UCSD-AML1 (cell line): ENCODE measurements at regions not wholly inside any gene's neighbourhood (a gene's known extent, or its start where the extent isn't known, plus 50 kb on each side); places are given as distances from the start of the nearest gene placed in this dataset.

Source experiments
- DNase-seq: peaks from one replicate; lab custom pipeline; 2025; ENCODE audit not compliant: unreplicated experiment; lab: John Stamatoyannopoulos, UW

- no peak for DNase-seq
Measured at GRCh38 chr6:88251301-88251700, 85.2 kb upstream of the CNR1 start.

DNA sequence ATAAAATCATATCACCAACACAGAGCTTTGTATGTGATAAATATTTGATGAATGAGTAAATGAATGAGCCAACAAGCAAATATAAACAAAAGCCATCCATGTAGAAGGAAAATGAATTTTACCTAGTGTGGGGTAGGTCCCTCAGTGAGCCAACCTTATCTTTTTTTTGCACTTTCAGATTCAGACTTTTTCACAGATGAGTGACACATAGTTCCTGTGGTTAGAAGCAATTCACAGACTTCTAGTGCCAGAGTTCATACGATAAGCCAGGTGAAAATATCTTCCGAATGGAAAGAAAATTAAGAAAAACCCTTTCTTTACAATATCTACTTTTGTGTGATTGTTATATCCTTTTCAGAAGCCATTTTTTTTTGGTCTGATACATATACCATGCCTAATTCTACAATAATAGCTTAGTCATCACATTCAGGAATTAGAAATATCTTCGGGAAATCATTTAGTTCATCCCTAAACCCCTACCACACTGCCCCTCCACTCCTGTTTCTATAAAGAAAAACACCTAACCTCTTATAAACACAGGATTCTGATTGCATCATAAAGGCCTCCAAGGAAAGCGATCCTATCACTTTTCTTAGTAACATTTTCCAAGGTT is 82.7 kb upstream of the CNR1 start:
- DNase-seq: no peak

- DNase-seq: no peak
Measured at GRCh38 chr6:88246654-88247053, 80.5 kb upstream of the CNR1 start.

DNA sequence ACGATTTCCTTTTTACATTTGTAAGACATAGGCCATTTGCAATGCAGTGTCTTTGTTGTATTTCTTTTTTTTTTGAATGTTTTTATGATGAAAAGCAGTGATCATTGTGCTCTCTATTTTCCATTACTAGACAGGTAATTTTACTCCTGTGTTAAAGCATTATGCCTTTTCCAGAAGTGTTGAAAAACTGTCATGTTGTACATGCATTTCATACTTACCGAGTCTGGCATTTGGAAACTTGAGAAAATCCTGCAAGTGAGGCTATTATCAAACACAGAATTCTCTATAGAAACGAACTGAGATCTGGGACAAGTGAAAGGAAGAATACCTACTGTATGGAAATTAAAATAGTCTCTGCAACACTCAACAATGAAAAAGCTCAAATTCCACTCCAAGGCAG is 78.6 kb upstream of the CNR1 start:
- DNase-seq: no peak

GRCh38 chr6:88238901-88239300 is 72.8 kb upstream of the CNR1 start:
- no peak for DNase-seq

GRCh38 chr6:88238065-88238464 is 71.9 kb upstream of the CNR1 start:
- DNase-seq: no peak

DNA sequence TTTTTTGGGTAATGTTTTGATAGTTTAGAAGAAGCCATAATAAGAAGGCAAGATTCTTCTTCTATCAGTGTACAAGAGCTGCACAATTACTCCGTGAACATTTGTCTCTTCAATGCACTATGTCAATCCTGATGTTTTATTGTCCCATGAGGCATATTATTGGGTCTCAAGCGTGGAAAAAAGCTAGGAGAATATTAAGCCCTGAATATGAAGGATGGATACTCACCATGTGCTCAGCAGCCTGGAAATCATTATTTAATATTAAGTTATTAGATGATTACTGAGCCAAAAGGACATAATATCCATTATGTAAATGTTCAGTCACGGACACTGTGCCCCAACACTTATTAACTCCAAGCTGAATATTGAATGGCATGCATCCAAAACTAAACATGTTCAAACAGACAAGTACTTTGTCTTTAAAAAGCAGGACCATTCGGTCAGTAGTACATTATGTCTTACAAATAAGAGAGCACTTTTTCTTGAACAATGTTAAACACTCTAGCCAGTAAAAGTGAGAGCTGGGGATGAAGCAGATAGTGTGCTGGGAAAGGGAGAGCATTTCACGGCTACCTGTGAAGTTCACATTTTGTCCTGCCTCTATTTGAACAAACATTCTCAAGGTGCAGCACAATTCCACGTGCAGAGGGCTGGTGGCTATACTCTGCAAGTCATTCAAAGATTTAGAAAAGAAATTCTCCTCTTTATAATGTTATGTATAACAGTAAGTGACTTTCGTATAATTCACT is 70.6 kb upstream of the CNR1 start:
- no peak for DNase-seq

DNA sequence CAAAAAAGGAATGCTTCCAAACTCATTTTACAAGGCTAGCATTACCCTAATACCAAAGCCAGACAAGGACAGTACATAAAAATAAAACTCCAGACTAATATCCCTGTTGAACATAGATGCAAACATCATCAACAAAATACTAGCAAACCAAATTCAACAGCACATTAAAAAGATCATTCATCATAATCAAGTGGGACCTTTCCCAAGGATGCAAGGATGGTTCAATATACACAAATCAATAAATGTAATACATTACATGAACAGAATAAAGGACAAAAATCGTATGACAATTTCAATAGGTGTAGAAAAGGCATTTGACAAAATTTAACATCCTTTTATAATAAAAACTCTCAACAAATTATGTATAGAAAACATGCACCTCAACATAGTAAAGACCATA is 66.6 kb upstream of the CNR1 start:
- DNase-seq: no peak

- DNase-seq: no peak
Measured at GRCh38 chr6:88223298-88223697, 57.2 kb upstream of the CNR1 start.

- DNase-seq: no peak
Measured at GRCh38 chr6:88220493-88220892, 54.3 kb upstream of the CNR1 start.

DNA sequence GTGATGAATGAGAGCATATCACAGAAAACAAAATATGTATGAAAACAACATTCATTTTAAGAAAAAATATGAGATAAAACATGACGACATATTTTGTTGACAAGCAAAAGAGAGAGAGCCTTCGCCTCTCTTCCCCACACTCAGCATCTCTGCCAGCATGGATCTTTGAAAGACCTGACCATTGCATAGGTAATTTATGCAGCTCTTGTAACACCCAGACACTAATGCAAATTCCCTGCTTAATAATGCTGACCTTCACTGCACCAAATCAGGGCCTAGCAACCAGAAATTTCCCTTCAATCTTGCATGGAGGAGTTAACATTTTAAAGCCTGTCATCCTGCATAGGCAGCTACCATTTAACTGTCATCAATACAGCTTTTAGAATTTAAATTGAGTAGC is 50.0 kb upstream of the CNR1 start:
- no peak for DNase-seq
